Astrocyte (in vitro differentiated cells and primary cell): ENCODE measurements at regions not wholly inside any gene's neighbourhood (a gene's known extent, or its start where the extent isn't known, plus 50 kb on each side); places are given as distances from the start of the nearest gene placed in this dataset.

Experiments
- DNase-seq: peaks from one replicate; pipeline ENCODE4 v3.0.0-alpha.2; 2010; ENCODE audit warnings: low read depth
- FAIRE-seq: peaks from 2 replicates; lab custom pipeline; 2011; peaks lifted over from hg19 to GRCh38; lab: Jason Lieb, UNC
- H2AFZ ChIP-seq: 2 replicates; pipeline ENCODE4 v1.6.0; 2012; ENCODE audit warnings: low read depth, low read length, inconsistent platforms
- H3K27ac ChIP-seq: 2 replicates; pipeline ENCODE4 v1.5.1; 2011; ENCODE audit warnings: low read depth, low read length, inconsistent platforms
- H3K27me3 ChIP-seq: 2 replicates; pipeline ENCODE4 v1.6.0; 2011; ENCODE audit warnings: low read length, inconsistent platforms; ENCODE audit not compliant: insufficient read depth
- H3K36me3 ChIP-seq: 2 replicates; pipeline ENCODE4 v1.5.1; 2011; ENCODE audit warnings: low read length, inconsistent platforms; ENCODE audit not compliant: insufficient read depth
- H3K4me1 ChIP-seq: 2 replicates; pipeline ENCODE4 v1.5.1; 2011; ENCODE audit warnings: low read length, inconsistent platforms; ENCODE audit not compliant: insufficient read depth
- H3K4me2 ChIP-seq: 2 replicates; pipeline ENCODE4 v1.6.0; 2012; ENCODE audit warnings: low read length, inconsistent platforms
- H3K4me3 ChIP-seq: 2 replicates; pipeline ENCODE4 v1.5.1; 2011; ENCODE audit warnings: low read depth, mild to moderate bottlenecking, low read length, inconsistent platforms; ENCODE audit not compliant: insufficient read depth
- H3K79me2 ChIP-seq: 2 replicates; pipeline ENCODE4 v1.6.0; 2012; ENCODE audit warnings: mild to moderate bottlenecking, low read length, inconsistent platforms; ENCODE audit not compliant: insufficient read depth
- H3K9ac ChIP-seq: 2 replicates; pipeline ENCODE4 v1.6.0; 2012; ENCODE audit warnings: mild to moderate bottlenecking, low read length, inconsistent platforms
- H3K9me3 ChIP-seq: 2 replicates; pipeline ENCODE4 v1.5.1; 2012; ENCODE audit warnings: low read depth, mild to moderate bottlenecking, low read length, inconsistent platforms; ENCODE audit not compliant: insufficient read depth
- H4K20me1 ChIP-seq: 2 replicates; pipeline ENCODE4 v1.6.0; 2012; ENCODE audit warnings: low read length, inconsistent platforms; ENCODE audit not compliant: insufficient read depth
- H3K27ac Mint-ChIP-seq: one replicate; pipeline ENCODE4 v1.8.0; 2021; ENCODE audit warnings: mild to moderate bottlenecking, mixed read lengths; ENCODE audit not compliant: unreplicated experiment
- H3K27me3 Mint-ChIP-seq: one replicate; pipeline ENCODE4 v1.8.0; 2021; ENCODE audit warnings: low read depth, mixed read lengths; ENCODE audit not compliant: unreplicated experiment
- H3K36me3 Mint-ChIP-seq: one replicate; pipeline ENCODE4 v1.8.0; 2021; ENCODE audit warnings: low read depth, mixed read lengths; ENCODE audit not compliant: unreplicated experiment
- H3K4me1 Mint-ChIP-seq: one replicate; pipeline ENCODE4 v1.8.0; 2021; ENCODE audit warnings: low read depth, mixed read lengths; ENCODE audit not compliant: unreplicated experiment
- H3K4me3 Mint-ChIP-seq: one replicate; pipeline ENCODE4 v1.8.0; 2021; ENCODE audit warnings: mild to moderate bottlenecking, moderate library complexity, mixed read lengths; ENCODE audit not compliant: unreplicated experiment
- H3K9me3 Mint-ChIP-seq: one replicate; pipeline ENCODE4 v1.8.0; 2021; ENCODE audit warnings: mild to moderate bottlenecking, mixed read lengths; ENCODE audit not compliant: unreplicated experiment
- EZH2 ChIP-seq: IDR thresholded peaks from 2 replicates; pipeline ENCODE4 v1.6.1; 2012; ENCODE audit warnings: mild to moderate bottlenecking, low read length, inconsistent platforms; ENCODE audit not compliant: insufficient read depth
- TF ChIP-seq, protein P1 (sequence below): IDR thresholded peaks from 2 replicates; pipeline ENCODE4 v1.5.1; 2011; ENCODE audit warnings: low read depth, mild to moderate bottlenecking, inconsistent platforms, low read length, moderate library complexity; ENCODE audit not compliant: insufficient read depth

DNA sequence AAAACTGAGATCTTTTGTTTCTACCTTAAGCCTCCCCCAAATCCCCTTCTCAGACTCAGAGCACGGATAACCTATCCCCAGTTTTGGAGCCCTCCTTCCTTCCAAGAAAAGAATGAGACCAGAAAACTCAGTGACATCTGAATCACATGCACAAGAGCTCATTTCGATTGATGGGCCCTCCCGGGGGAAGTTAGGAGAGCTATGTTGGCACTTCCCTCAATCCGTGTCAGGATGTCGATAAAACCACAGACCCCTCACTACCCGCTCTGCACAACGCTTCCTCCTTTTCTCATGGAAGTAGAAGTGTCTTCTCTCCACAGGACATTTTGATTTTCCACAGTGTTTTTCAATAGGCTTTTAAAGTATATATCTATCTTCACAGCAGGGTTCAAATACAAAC, 332.4 kb downstream of the HACE1 start:
- DNase-seq (no peak), FAIRE-seq (no peak)
- H2AFZ ChIP-seq: no peak overlapping the region
- H4K20me1 ChIP-seq: no peaks in the 10 kb centered on the region
- no peaks in the 10 kb centered on the region for H3K27me3 ChIP-seq
- H3K9ac ChIP-seq: no peak overlapping the region
- Mint-ChIP-seq H3K4me3 (no peak overlapping the region), H3K36me3 (no peaks in the 10 kb centered on the region), H3K27me3 (no peaks in the 10 kb centered on the region), H3K4me1 (peaks cover 5% of the 10 kb centered on the region), H3K27ac (no peak overlapping the region), H3K9me3 (no peaks in the 10 kb centered on the region)
- H3K4me2 ChIP-seq: no peak overlapping the region
- H3K27ac ChIP-seq: no peak overlapping the region
- peaks cover 4% of the 10 kb centered on the region for H3K4me1 ChIP-seq
- H3K79me2 ChIP-seq: no peaks in the 10 kb centered on the region
- no peaks in the 10 kb centered on the region for H3K9me3 ChIP-seq
- TF ChIP-seq, protein P1, sequence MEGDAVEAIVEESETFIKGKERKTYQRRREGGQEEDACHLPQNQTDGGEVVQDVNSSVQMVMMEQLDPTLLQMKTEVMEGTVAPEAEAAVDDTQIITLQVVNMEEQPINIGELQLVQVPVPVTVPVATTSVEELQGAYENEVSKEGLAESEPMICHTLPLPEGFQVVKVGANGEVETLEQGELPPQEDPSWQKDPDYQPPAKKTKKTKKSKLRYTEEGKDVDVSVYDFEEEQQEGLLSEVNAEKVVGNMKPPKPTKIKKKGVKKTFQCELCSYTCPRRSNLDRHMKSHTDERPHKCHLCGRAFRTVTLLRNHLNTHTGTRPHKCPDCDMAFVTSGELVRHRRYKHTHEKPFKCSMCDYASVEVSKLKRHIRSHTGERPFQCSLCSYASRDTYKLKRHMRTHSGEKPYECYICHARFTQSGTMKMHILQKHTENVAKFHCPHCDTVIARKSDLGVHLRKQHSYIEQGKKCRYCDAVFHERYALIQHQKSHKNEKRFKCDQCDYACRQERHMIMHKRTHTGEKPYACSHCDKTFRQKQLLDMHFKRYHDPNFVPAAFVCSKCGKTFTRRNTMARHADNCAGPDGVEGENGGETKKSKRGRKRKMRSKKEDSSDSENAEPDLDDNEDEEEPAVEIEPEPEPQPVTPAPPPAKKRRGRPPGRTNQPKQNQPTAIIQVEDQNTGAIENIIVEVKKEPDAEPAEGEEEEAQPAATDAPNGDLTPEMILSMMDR: no peak
- no peak for TF ChIP-seq EZH2
- H3K4me3 ChIP-seq: no peak overlapping the region
- no peaks in the 10 kb centered on the region for H3K36me3 ChIP-seq

DNA sequence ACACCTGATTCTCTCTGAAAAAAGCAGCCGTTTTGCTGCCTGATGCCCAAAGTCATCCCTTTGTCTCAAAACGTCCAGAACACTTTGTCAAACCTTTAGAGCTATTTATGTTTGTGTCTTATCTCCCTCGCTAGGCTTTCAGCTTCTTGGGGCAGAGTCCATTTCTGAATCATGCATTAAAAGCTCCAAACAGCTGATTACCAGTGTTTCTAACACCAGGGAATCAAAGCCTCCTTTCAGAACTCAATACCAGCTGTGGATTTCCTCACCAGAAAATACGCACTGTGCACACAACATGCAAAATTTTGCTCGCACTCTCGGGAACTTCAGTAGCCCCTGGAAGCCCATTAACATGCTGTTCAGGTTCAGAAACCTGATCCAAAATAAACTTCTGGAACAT, 333.3 kb downstream of the HACE1 start:
- no peaks in the 10 kb centered on the region for H3K9me3 ChIP-seq
- H3K79me2 ChIP-seq: no peaks in the 10 kb centered on the region
- Mint-ChIP-seq H3K27ac (no peak overlapping the region), H3K4me1 (peaks cover 5% of the 10 kb centered on the region), H3K9me3 (no peaks in the 10 kb centered on the region), H3K27me3 (no peaks in the 10 kb centered on the region), H3K4me3 (no peak overlapping the region), H3K36me3 (no peaks in the 10 kb centered on the region)
- H3K36me3 ChIP-seq: no peaks in the 10 kb centered on the region
- H3K9ac ChIP-seq: peak overlapping the region; percentile 40
- no peak overlapping the region for H2AFZ ChIP-seq
- H4K20me1 ChIP-seq: no peaks in the 10 kb centered on the region
- peaks cover 4% of the 10 kb centered on the region for H3K4me1 ChIP-seq
- H3K4me2 ChIP-seq: peak overlapping the region; percentile 77
- DNase-seq: no peak
- no peaks in the 10 kb centered on the region for H3K27me3 ChIP-seq
- no peak for TF ChIP-seq EZH2
- TF ChIP-seq, protein P1: no peak
- H3K27ac ChIP-seq: no peak overlapping the region
- no peak overlapping the region for H3K4me3 ChIP-seq
- FAIRE-seq: no peak

DNA sequence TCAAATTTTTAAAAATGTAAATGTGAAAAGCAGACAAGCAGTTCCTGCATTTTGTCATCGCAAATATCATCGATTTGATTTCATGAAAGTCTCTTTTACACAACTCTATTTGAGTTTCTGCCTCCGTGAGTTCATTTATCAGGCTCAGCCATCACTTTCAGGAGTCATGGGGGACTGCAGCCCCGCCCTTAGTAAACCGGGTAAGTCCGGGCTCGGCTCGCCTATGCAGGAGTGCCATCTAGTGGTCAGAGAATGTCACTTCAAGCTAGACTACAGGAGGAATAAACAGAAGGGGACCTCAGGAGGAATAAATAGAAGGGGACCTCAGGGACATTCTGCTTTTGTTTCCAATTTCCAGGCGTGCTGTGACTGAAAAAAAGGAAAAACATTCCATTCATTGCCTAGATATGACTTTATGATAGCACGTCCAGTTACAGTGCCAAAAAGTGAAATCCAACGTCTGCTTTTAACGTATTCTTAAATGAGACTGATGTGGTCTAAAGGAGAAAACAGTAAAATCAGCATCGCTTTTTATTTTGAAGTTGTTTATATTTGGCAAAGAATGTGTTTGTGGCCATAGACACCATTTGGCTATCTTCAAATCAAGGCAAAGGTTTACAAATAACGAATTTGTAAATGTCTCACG, 333.9 kb downstream of the HACE1 start:
- no peaks in the 10 kb centered on the region for H3K27me3 Mint-ChIP-seq
- no peaks in the 10 kb centered on the region for H4K20me1 ChIP-seq
- TF ChIP-seq, protein P1: peak; percentile 85
- TF ChIP-seq EZH2: no peak
- FAIRE-seq: no peak
- peak overlapping the region; percentile 77 for H3K4me2 ChIP-seq
- H3K79me2 ChIP-seq: no peaks in the 10 kb centered on the region
- H3K4me3 ChIP-seq: peak overlapping the region; percentile 43
- H3K9me3 ChIP-seq: no peaks in the 10 kb centered on the region
- no peak overlapping the region for H3K4me3 Mint-ChIP-seq
- DNase-seq: peak; percentile 32
- H3K9ac ChIP-seq: peak overlapping the region; percentile 40
- H3K27ac ChIP-seq: no peak overlapping the region
- H2AFZ ChIP-seq: peak overlapping the region; percentile 23
- no peaks in the 10 kb centered on the region for H3K36me3 ChIP-seq
- H3K4me1 ChIP-seq: peaks cover 4% of the 10 kb centered on the region
- H3K27ac Mint-ChIP-seq: peak overlapping the region; percentile 9
- no peaks in the 10 kb centered on the region for H3K9me3 Mint-ChIP-seq
- peaks cover 5% of the 10 kb centered on the region for H3K4me1 Mint-ChIP-seq
- H3K36me3 Mint-ChIP-seq: no peaks in the 10 kb centered on the region
- no peaks in the 10 kb centered on the region for H3K27me3 ChIP-seq
